ENCODE measurements at regions not wholly inside any gene's neighbourhood (a gene's known extent, or its start where the extent isn't known, plus 50 kb on each side); places are given as distances from the start of the nearest gene placed in this dataset.

DNA sequence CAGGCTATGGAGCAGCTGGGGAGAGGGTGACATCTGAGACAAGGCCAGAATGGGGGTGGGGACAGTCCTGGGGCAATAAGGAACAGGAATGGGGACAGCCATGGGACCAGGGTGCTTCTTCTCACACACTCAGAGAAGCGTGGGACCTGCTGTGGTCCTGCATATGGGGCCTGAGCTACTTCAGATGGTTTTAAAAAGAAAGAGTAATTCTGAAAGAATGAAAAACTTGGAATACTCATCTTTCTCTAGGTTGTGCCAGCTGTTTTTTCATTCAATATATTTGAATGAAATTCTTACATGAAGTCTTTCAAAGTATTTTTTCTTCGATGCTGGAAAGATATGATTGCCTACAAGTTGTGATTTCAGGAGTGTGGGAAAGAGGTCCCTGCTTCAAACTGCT lies 227.5 kb upstream of the APCDD1 start:
- H3K4me3 ChIP-seq (ENCODE audit: insufficient read depth, low read length): no peak overlapping the region
- no peak for DNase-seq (ENCODE audit: insufficient read length, low spot score, missing footprints)
- no peaks in the 10 kb centered on the region for H3K79me2 ChIP-seq (ENCODE audit: insufficient read depth, low read length)
- no peaks in the 10 kb centered on the region for H4K20me1 ChIP-seq (ENCODE audit: insufficient read depth, low read length)
- no peaks in the 10 kb centered on the region for H3K27me3 ChIP-seq (ENCODE audit: insufficient read depth, low read length)
- H3K4me1 ChIP-seq (ENCODE audit: insufficient read depth, low read length): no peaks in the 10 kb centered on the region
- TF ChIP-seq, protein P1, sequence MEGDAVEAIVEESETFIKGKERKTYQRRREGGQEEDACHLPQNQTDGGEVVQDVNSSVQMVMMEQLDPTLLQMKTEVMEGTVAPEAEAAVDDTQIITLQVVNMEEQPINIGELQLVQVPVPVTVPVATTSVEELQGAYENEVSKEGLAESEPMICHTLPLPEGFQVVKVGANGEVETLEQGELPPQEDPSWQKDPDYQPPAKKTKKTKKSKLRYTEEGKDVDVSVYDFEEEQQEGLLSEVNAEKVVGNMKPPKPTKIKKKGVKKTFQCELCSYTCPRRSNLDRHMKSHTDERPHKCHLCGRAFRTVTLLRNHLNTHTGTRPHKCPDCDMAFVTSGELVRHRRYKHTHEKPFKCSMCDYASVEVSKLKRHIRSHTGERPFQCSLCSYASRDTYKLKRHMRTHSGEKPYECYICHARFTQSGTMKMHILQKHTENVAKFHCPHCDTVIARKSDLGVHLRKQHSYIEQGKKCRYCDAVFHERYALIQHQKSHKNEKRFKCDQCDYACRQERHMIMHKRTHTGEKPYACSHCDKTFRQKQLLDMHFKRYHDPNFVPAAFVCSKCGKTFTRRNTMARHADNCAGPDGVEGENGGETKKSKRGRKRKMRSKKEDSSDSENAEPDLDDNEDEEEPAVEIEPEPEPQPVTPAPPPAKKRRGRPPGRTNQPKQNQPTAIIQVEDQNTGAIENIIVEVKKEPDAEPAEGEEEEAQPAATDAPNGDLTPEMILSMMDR (IDR thresholded peaks at IDR 0.05; ENCODE audit: extremely low read depth, low read depth, low read length): no peak
- no peaks in the 10 kb centered on the region for H3K36me3 ChIP-seq (ENCODE audit: insufficient read depth, low read length)
- H2AFZ ChIP-seq (ENCODE audit: low read length): no peak overlapping the region
- H3K27ac ChIP-seq (ENCODE audit: low read depth, low read length): no peak overlapping the region
- no peak overlapping the region for H3K4me2 ChIP-seq (ENCODE audit: insufficient read depth, low read length)
- H3K9me3 ChIP-seq (ENCODE audit: low read depth, low read length): peaks cover 19% of the 10 kb centered on the region

DNA sequence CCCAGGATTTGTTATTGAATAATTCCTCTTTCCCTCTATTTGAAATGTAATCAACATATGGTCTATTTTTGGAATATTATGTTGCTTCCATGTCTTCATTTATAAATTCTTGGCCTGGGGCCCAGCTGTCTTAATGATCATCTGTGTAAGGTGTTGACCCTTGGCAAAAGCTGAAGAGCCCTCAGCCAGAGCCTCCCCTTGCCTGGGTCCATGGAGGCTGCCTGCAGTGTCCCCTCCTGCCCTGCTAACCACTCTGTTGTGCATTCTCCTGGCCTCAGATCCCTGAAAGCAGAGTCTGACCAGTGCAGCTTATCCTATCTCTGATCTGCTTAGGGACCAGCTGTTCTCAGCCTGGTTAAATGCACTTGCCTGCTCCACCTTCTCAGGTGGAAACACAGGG lies 226.1 kb upstream of the APCDD1 start:
- Histone ChIP-seq H3K4me1 (ENCODE audit: insufficient read depth, low read length) (no peaks in the 10 kb centered on the region), H3K36me3 (ENCODE audit: insufficient read depth, low read length) (no peaks in the 10 kb centered on the region), H3K27me3 (ENCODE audit: insufficient read depth, low read length) (no peaks in the 10 kb centered on the region), H4K20me1 (ENCODE audit: insufficient read depth, low read length) (no peaks in the 10 kb centered on the region), H3K9me3 (ENCODE audit: low read depth, low read length) (peaks cover 19% of the 10 kb centered on the region), H3K27ac (ENCODE audit: low read depth, low read length) (no peak overlapping the region), H2AFZ (ENCODE audit: low read length) (no peak overlapping the region), H3K79me2 (ENCODE audit: insufficient read depth, low read length) (no peaks in the 10 kb centered on the region), H3K4me3 (ENCODE audit: insufficient read depth, low read length) (no peak overlapping the region), H3K4me2 (ENCODE audit: insufficient read depth, low read length) (no peak overlapping the region)
- TF ChIP-seq, protein P1 (IDR thresholded peaks at IDR 0.05; ENCODE audit: extremely low read depth, low read depth, low read length): no peak
- no peak for DNase-seq (ENCODE audit: insufficient read length, low spot score, missing footprints)

DNA sequence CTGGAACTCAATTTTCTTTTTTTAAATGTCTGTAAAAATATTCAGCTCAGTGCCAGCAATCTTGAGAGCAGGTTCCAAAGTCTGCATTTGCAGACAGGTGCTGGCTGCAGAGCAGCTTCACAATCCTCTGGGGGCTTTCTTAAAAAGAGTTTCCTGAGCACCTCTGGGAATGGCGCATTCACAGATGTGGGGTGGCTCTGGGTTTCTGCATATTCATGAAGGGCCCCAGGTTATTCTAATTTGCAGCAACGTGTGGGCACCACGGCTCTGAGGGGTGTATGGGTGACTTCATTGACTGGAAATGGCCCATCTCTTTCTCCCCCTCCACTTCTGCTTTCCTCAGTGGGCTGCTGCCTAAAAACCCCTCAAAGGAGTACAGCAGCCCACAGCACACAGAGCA lies 225.0 kb upstream of the APCDD1 start:
- TF ChIP-seq, protein P1 (IDR thresholded peaks at IDR 0.05; ENCODE audit: extremely low read depth, low read depth, low read length): no peak
- Histone ChIP-seq H3K36me3 (ENCODE audit: insufficient read depth, low read length) (no peaks in the 10 kb centered on the region), H3K79me2 (ENCODE audit: insufficient read depth, low read length) (no peaks in the 10 kb centered on the region), H3K4me3 (ENCODE audit: insufficient read depth, low read length) (no peak overlapping the region), H4K20me1 (ENCODE audit: insufficient read depth, low read length) (no peaks in the 10 kb centered on the region), H3K27me3 (ENCODE audit: insufficient read depth, low read length) (no peaks in the 10 kb centered on the region), H2AFZ (ENCODE audit: low read length) (no peak overlapping the region), H3K4me2 (ENCODE audit: insufficient read depth, low read length) (no peak overlapping the region), H3K9me3 (ENCODE audit: low read depth, low read length) (peaks cover 19% of the 10 kb centered on the region), H3K27ac (ENCODE audit: low read depth, low read length) (no peak overlapping the region), H3K4me1 (ENCODE audit: insufficient read depth, low read length) (no peaks in the 10 kb centered on the region)
- no peak for DNase-seq (ENCODE audit: insufficient read length, low spot score, missing footprints)

DNA sequence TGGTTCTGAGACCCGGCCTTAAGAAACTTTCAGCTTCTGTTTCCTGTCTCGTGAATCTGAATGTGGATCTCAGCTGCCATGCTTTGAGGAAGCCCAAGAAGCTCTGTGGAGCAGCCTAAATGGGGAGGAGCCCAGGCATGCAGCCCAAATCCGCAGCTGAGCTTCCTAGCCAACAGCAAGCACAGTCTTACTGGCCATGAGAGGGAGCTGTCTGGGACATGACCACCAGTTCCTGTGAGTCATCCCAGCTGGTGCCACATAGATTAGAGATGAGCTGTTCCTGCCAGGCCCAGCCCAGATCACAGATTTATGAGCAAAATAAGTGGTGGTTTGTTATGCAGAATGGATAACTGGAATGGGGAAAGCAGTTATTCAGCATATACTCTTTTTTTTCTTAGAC lies 224.4 kb upstream of the APCDD1 start:
- no peaks in the 10 kb centered on the region for H3K36me3 ChIP-seq (ENCODE audit: insufficient read depth, low read length)
- H3K27ac ChIP-seq (ENCODE audit: low read depth, low read length): no peak overlapping the region
- peaks cover under 1% of the 10 kb centered on the region for H3K4me1 ChIP-seq (ENCODE audit: insufficient read depth, low read length)
- no peak overlapping the region for H3K4me3 ChIP-seq (ENCODE audit: insufficient read depth, low read length)
- TF ChIP-seq, protein P1 (IDR thresholded peaks at IDR 0.05; ENCODE audit: extremely low read depth, low read depth, low read length): peak; percentile 43
- H3K27me3 ChIP-seq (ENCODE audit: insufficient read depth, low read length): no peaks in the 10 kb centered on the region
- no peaks in the 10 kb centered on the region for H3K79me2 ChIP-seq (ENCODE audit: insufficient read depth, low read length)
- DNase-seq (ENCODE audit: insufficient read length, low spot score, missing footprints): peak; percentile 78
- H3K4me2 ChIP-seq (ENCODE audit: insufficient read depth, low read length): no peak overlapping the region
- peaks cover 19% of the 10 kb centered on the region for H3K9me3 ChIP-seq (ENCODE audit: low read depth, low read length)
- no peak overlapping the region for H2AFZ ChIP-seq (ENCODE audit: low read length)
- H4K20me1 ChIP-seq (ENCODE audit: insufficient read depth, low read length): no peaks in the 10 kb centered on the region

All from osteoblast (primary cell).